ENCODE measurements at regions not wholly inside any gene's neighbourhood (a gene's known extent, or its start where the extent isn't known, plus 50 kb on each side); places are given as distances from the start of the nearest gene placed in this dataset.

GRCh38 chr4:14877246-14878225 is 124.7 kb upstream of the CPEB2 start:
- H3K9me3 ChIP-seq, result no peaks in the 10 kb centered on the region
- intact Hi-C loops (cut with DNase I), result no loop called here
- peak; percentile 84 to 88 for ATAC-seq

GRCh38 chr4:14878681-14879080 is 123.6 kb upstream of the CPEB2 start:
- Histone ChIP-seq H3K36me3 (no peaks in the 10 kb centered on the region), H3K27ac (no peak overlapping the region)
- TF ChIP-seq CTCF (IDR thresholded peaks at IDR 0.05), result no peak

More at GRCh38 chr4:14877246-14878225, 124.7 kb upstream of the CPEB2 start:
- Histone ChIP-seq H3K27ac (peak overlapping the region; percentile 19), H3K27me3 (ENCODE audit: low read depth) (no peaks in the 10 kb centered on the region), H3K4me1 (peaks cover 14% of the 10 kb centered on the region), H3K36me3 (no peaks in the 10 kb centered on the region), H3K4me3 (no peak overlapping the region)
- no peak for TF ChIP-seq CTCF (IDR thresholded peaks at IDR 0.05)
- DNase-seq, result no peak

GRCh38 chr4:14879683-14880082 is 122.6 kb upstream of the CPEB2 start:
- Histone ChIP-seq H3K36me3 (no peaks in the 10 kb centered on the region), H3K27ac (no peak overlapping the region), H3K4me3 (no peak overlapping the region), H3K4me1 (peaks cover 14% of the 10 kb centered on the region), H3K9me3 (no peaks in the 10 kb centered on the region), H3K27me3 (ENCODE audit: low read depth) (no peaks in the 10 kb centered on the region)
- intact Hi-C loops (cut with DNase I), result no loop called here
- DNase-seq (no peak), ATAC-seq (peak; percentile 57 to 69)
- TF ChIP-seq CTCF (IDR thresholded peaks at IDR 0.05), result no peak

More at GRCh38 chr4:14878681-14879080, 123.6 kb upstream of the CPEB2 start:
- no peaks in the 10 kb centered on the region for H3K27me3 ChIP-seq (ENCODE audit: low read depth)
- H3K9me3 ChIP-seq, result no peaks in the 10 kb centered on the region
- ATAC-seq (no peak), DNase-seq (no peak)
- H3K4me3 ChIP-seq, result no peak overlapping the region
- intact Hi-C loops (cut with DNase I), result no loop called here
- peaks cover 14% of the 10 kb centered on the region for H3K4me1 ChIP-seq

GRCh38 chr4:14880805-14881204 is 121.5 kb upstream of the CPEB2 start:
- ATAC-seq (no peak), DNase-seq (no peak)
- Histone ChIP-seq H3K27me3 (ENCODE audit: low read depth) (no peaks in the 10 kb centered on the region), H3K9me3 (no peaks in the 10 kb centered on the region), H3K36me3 (no peaks in the 10 kb centered on the region), H3K4me1 (peaks cover 14% of the 10 kb centered on the region), H3K4me3 (no peak overlapping the region), H3K27ac (no peak overlapping the region)
- intact Hi-C loops (cut with DNase I), result no loop called here
- no peak for TF ChIP-seq CTCF (IDR thresholded peaks at IDR 0.05)

- ATAC-seq, result no peak
- no peak for DNase-seq
- no peak overlapping the region for H3K27ac ChIP-seq
- H3K27me3 ChIP-seq (ENCODE audit: low read depth), result no peaks in the 10 kb centered on the region
- no peaks in the 10 kb centered on the region for H3K9me3 ChIP-seq
- no peaks in the 10 kb centered on the region for H3K36me3 ChIP-seq
- no peaks in the 10 kb centered on the region for H3K4me1 ChIP-seq
- intact Hi-C loops (cut with DNase I), result no loop called here
- H3K4me3 ChIP-seq, result no peak overlapping the region
- TF ChIP-seq CTCF (IDR thresholded peaks at IDR 0.05), result no peak
These were observed 119.1 kb upstream of the CPEB2 start for GRCh38 chr4:14883166-14883565.

Data from lower lobe of right lung (tissue), 2 donors.